ENCODE measurements at regions not wholly inside any gene's neighbourhood (a gene's known extent, or its start where the extent isn't known, plus 50 kb on each side); places are given as distances from the start of the nearest gene placed in this dataset.

- TF ChIP-seq USF2 (IDR thresholded peaks at IDR 0.05; ENCODE audit: low read depth, low read length) (no peak), NFE2L2 (IDR thresholded peaks at IDR 0.05; ENCODE audit: low read depth, low read length) (0 out of 2 replicates have a peak, but pooled peaks have one; percentile 13)
- POLR2A ChIA-PET (ENCODE audit: unreplicated experiment): no interaction called here
- Histone ChIP-seq H3K4ac (ENCODE audit: low read depth, low read length) (no peak overlapping the region), H2BK20ac (ENCODE audit: low read depth, low read length) (no peak overlapping the region), H3K56ac (ENCODE audit: extremely low read depth, insufficient read depth, low read length) (no peak overlapping the region), H3K14ac (replicated peaks; ENCODE audit: low read depth, low read length) (no peak overlapping the region), H4K91ac (ENCODE audit: insufficient read depth, low read depth, low read length) (no peak overlapping the region), H4K20me1 (ENCODE audit: insufficient read depth, low read length) (no peaks in the 10 kb centered on the region), H3K18ac (ENCODE audit: low read depth, low read length) (no peak overlapping the region), H3K79me1 (ENCODE audit: low read depth in 1 of 2, low read length in 2 of 2) (no peaks in the 10 kb centered on the region), H3K23ac (ENCODE audit: low read depth, low read length) (no peak overlapping the region), H2AK5ac (ENCODE audit: low read depth, low read length) (no peak overlapping the region), H3K27me3 (ENCODE audit: control insufficient read depth, insufficient read depth, low read length) (peaks cover 3% of the 10 kb centered on the region), H3K9me1 (ENCODE audit: insufficient read depth, low read length) (0 out of 2 replicates have a peak, but pooled peaks cover 3% of the 10 kb centered on the region), H2BK15ac (ENCODE audit: low read depth, low read length) (no peak overlapping the region), H2AK9ac (replicated peaks; ENCODE audit: low read depth, low read length, poor library complexity) (no peak overlapping the region), H3K4me1 (ENCODE audit: control insufficient read depth, insufficient read depth, low read length) (no peaks in the 10 kb centered on the region), H2AFZ (replicated peaks; ENCODE audit: low read length, poor library complexity) (no peak overlapping the region), H3K9ac (ENCODE audit: low read depth, low read length) (no peak overlapping the region), H4K5ac (ENCODE audit: low read depth, low read length) (no peak overlapping the region), H3K36me3 (ENCODE audit: control insufficient read depth, insufficient read depth, low read length) (no peaks in the 10 kb centered on the region), H2BK120ac (ENCODE audit: low read depth, low read length) (no peak overlapping the region), H2BK5ac (ENCODE audit: low read depth, low read length, poor library complexity, severe bottlenecking) (no peak overlapping the region), H4K8ac (ENCODE audit: low read depth in 2 of 2, low read length in 2 of 2) (no peak overlapping the region), H3K4me3 (ENCODE audit: insufficient read depth, low read depth, low read length) (no peak overlapping the region), H3K27ac (ENCODE audit: insufficient read depth, low read length) (no peak overlapping the region), H3K9me3 (ENCODE audit: control insufficient read depth, insufficient read depth, low read length) (no peaks in the 10 kb centered on the region), H3K4me2 (ENCODE audit: low read depth, low read length) (no peak overlapping the region)
- dilution Hi-C loops (cut with HindIII; ENCODE audit: low sequenced_read_pairs, unreplicated experiment) (no loop called here), intact Hi-C loops (cut with micrococcal nuclease) (no loop called here), in situ Hi-C loops (cut with MboI; ENCODE audit: low sequenced_read_pairs) (no loop called here)
- DNase-seq (peak; percentile 30), ATAC-seq (ENCODE audit: low read depth) (peak; percentile 24; the same call in 1 of the 2 replicates)
- WGBS, 2 experiments (ENCODE audit: extremely low coverage in 2 of 2, insufficient read length in 1 of 2): no CpG with 5 or more reads among the region's 1 CpG
- no TSS peak for BruUV-seq (replicated peaks)
- CTCF ChIA-PET: no interaction called here
These were observed 104.9 kb upstream of the NT5E start for GRCh38 chr6:85344996-85345395.

Data from IMR-90 (cell line).